ENCODE measurements at regions not wholly inside any gene's neighbourhood (a gene's known extent, or its start where the extent isn't known, plus 50 kb on each side); places are given as distances from the start of the nearest gene placed in this dataset.

GRCh38 chr16:65989861-65990604 lies 376.5 kb upstream of the CDH5 start:
- Histone ChIP-seq H3K27ac (ENCODE audit: low read depth, low read length) (no peak overlapping the region), H3K4me2 (ENCODE audit: low read length) (no peak overlapping the region), H3K4me1 (ENCODE audit: control insufficient read depth in 1 of 2, insufficient read depth in 2 of 2, low read length in 2 of 2) (no peaks in the 10 kb centered on the region), H3K9ac (ENCODE audit: low read length) (no peak overlapping the region), H3K4me3 (replicated peaks in 1 of 2; ENCODE audit: low read depth in 1 of 2, low read length in 2 of 2) (no peak overlapping the region), H4K20me1 (ENCODE audit: insufficient read depth) (no peaks in the 10 kb centered on the region), H2AFZ (ENCODE audit: low read depth, low read length, poor library complexity, severe bottlenecking) (no peak overlapping the region), H3K27me3 (ENCODE audit: insufficient read depth, low read length) (peaks cover 57% of the 10 kb centered on the region), H3K9me3 (ENCODE audit: control insufficient read depth in 1 of 2, insufficient read depth in 1 of 2, low read depth in 1 of 2, low read length in 2 of 2) (no peaks in the 10 kb centered on the region), H3K9me2 (ENCODE audit: insufficient read depth) (no peaks in the 10 kb centered on the region), H3K36me3 (ENCODE audit: control insufficient read depth in 1 of 2, insufficient read depth in 2 of 2, low read length in 2 of 2) (no peaks in the 10 kb centered on the region), H3K79me2 (ENCODE audit: insufficient read depth, low read length) (no peaks in the 10 kb centered on the region)
- POLR2A ChIA-PET: no interaction called here
- CTCF ChIA-PET: no interaction called here
- no peak for ATAC-seq
- no TSS peak for BruUV-seq (replicated peaks)
- DNase-seq (ENCODE audit: low read depth, low spot score): no peak
- RAD21 ChIA-PET (ENCODE audit: low non-redundant PET in 1 of 2, low total read pairs in 2 of 2, uncharacterized antibody in 2 of 2, unreplicated experiment in 2 of 2): no interaction called here
- intact Hi-C loops (cut with micrococcal nuclease): no loop called here
- TF ChIP-seq ELF1 (IDR thresholded peaks at IDR 0.05; ENCODE audit: borderline replicate concordance, low read depth) (no peak), EZH2 (IDR thresholded peaks at IDR 0.05) (no peak), SIN3A (IDR thresholded peaks at IDR 0.05; ENCODE audit: low read depth) (no peak), RAD21 (IDR thresholded peaks at IDR 0.05; ENCODE audit: low read depth) (no peak), SRF (IDR thresholded peaks at IDR 0.05; ENCODE audit: low read depth) (no peak), CEBPB (IDR thresholded peaks at IDR 0.05; ENCODE audit: low read depth) (no peak), EZH2phosphoT487 (IDR thresholded peaks at IDR 0.05; ENCODE audit: borderline replicate concordance) (no peak), ZNF274 (IDR thresholded peaks at IDR 0.05; ENCODE audit: low read depth, low read length) (no peak), POLR2A (IDR thresholded peaks at IDR 0.05; ENCODE audit: borderline replicate concordance, extremely low read depth, insufficient read depth, insufficient read length) (no peak), CBX3 (IDR thresholded peaks at IDR 0.05; ENCODE audit: low read depth) (no peak), SP1 (IDR thresholded peaks at IDR 0.05; ENCODE audit: low read depth) (no peak), POLR2AphosphoS5 (IDR thresholded peaks at IDR 0.05; ENCODE audit: low read depth, low read length) (no peak), FOSL1 (IDR thresholded peaks at IDR 0.05; ENCODE audit: low read depth) (no peak), EGR1 (IDR thresholded peaks at IDR 0.05; ENCODE audit: low read depth) (no peak)
- TF ChIP-seq, protein P1, sequence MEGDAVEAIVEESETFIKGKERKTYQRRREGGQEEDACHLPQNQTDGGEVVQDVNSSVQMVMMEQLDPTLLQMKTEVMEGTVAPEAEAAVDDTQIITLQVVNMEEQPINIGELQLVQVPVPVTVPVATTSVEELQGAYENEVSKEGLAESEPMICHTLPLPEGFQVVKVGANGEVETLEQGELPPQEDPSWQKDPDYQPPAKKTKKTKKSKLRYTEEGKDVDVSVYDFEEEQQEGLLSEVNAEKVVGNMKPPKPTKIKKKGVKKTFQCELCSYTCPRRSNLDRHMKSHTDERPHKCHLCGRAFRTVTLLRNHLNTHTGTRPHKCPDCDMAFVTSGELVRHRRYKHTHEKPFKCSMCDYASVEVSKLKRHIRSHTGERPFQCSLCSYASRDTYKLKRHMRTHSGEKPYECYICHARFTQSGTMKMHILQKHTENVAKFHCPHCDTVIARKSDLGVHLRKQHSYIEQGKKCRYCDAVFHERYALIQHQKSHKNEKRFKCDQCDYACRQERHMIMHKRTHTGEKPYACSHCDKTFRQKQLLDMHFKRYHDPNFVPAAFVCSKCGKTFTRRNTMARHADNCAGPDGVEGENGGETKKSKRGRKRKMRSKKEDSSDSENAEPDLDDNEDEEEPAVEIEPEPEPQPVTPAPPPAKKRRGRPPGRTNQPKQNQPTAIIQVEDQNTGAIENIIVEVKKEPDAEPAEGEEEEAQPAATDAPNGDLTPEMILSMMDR (IDR thresholded peaks at IDR 0.05 in 2 of 3, conservative IDR thresholded peaks at IDR 0.05 in 1 of 3; ENCODE audit: borderline replicate concordance in 1 of 3, insufficient read depth in 1 of 3, low read depth in 2 of 3, low read length in 2 of 3): no peak
- TF ChIP-seq, protein P2, sequence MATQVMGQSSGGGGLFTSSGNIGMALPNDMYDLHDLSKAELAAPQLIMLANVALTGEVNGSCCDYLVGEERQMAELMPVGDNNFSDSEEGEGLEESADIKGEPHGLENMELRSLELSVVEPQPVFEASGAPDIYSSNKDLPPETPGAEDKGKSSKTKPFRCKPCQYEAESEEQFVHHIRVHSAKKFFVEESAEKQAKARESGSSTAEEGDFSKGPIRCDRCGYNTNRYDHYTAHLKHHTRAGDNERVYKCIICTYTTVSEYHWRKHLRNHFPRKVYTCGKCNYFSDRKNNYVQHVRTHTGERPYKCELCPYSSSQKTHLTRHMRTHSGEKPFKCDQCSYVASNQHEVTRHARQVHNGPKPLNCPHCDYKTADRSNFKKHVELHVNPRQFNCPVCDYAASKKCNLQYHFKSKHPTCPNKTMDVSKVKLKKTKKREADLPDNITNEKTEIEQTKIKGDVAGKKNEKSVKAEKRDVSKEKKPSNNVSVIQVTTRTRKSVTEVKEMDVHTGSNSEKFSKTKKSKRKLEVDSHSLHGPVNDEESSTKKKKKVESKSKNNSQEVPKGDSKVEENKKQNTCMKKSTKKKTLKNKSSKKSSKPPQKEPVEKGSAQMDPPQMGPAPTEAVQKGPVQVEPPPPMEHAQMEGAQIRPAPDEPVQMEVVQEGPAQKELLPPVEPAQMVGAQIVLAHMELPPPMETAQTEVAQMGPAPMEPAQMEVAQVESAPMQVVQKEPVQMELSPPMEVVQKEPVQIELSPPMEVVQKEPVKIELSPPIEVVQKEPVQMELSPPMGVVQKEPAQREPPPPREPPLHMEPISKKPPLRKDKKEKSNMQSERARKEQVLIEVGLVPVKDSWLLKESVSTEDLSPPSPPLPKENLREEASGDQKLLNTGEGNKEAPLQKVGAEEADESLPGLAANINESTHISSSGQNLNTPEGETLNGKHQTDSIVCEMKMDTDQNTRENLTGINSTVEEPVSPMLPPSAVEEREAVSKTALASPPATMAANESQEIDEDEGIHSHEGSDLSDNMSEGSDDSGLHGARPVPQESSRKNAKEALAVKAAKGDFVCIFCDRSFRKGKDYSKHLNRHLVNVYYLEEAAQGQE (IDR thresholded peaks at IDR 0.05; ENCODE audit: low read depth): no peak
